ENCODE measurements at regions not wholly inside any gene's neighbourhood (a gene's known extent, or its start where the extent isn't known, plus 50 kb on each side); places are given as distances from the start of the nearest gene placed in this dataset.

DNA sequence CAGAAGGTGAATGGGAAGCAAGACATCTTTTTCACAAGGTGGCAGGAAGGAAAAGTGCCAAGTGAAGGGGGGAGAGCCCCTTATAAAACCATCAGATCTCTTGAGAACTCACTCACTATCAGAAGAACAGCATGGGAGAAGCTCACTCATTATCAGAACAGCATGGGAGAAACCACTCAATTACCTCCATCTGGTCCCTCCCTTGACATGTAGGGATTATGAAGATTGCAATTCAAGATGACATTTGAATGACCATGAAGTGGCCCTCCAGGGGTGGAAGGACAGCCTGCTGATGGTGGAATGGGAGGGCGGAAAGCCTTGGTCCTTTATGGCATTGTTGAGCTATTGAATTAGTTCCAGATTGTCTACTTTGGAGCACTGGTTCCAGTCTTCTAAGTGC lies 413.0 kb upstream of the MEX3C start:
- TF ChIP-seq, protein P1, sequence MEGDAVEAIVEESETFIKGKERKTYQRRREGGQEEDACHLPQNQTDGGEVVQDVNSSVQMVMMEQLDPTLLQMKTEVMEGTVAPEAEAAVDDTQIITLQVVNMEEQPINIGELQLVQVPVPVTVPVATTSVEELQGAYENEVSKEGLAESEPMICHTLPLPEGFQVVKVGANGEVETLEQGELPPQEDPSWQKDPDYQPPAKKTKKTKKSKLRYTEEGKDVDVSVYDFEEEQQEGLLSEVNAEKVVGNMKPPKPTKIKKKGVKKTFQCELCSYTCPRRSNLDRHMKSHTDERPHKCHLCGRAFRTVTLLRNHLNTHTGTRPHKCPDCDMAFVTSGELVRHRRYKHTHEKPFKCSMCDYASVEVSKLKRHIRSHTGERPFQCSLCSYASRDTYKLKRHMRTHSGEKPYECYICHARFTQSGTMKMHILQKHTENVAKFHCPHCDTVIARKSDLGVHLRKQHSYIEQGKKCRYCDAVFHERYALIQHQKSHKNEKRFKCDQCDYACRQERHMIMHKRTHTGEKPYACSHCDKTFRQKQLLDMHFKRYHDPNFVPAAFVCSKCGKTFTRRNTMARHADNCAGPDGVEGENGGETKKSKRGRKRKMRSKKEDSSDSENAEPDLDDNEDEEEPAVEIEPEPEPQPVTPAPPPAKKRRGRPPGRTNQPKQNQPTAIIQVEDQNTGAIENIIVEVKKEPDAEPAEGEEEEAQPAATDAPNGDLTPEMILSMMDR (conservative IDR thresholded peaks at IDR 0.05; ENCODE audit: low read depth, low read length), result no peak
- no peak overlapping the region for H3K4me3 ChIP-seq (ENCODE audit: low read depth, low read length)
- DNase-seq (ENCODE audit: low read depth), result no peak

DNA sequence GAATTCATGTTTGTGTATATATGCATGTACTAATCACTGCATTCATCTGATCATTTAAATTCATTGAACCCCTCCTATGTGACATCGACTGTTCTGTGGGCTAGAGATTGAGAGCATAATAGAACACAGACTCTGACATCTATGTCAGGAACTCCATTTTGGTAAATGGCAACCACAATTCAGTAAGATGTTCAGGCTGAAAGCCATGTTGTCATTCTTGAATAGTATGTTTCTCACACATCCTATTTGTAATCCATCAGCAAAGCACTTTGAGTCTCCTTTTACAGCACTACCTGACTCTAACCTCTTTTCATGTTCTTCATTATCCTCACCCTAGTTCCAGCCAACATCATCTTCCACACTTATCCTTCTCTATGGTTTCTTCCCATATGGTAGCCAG lies 413.8 kb upstream of the MEX3C start:
- H3K4me3 ChIP-seq (ENCODE audit: low read depth, low read length), result no peak overlapping the region
- TF ChIP-seq, protein P1 (conservative IDR thresholded peaks at IDR 0.05; ENCODE audit: low read depth, low read length), result no peak
- no peak for DNase-seq (ENCODE audit: low read depth)

DNA sequence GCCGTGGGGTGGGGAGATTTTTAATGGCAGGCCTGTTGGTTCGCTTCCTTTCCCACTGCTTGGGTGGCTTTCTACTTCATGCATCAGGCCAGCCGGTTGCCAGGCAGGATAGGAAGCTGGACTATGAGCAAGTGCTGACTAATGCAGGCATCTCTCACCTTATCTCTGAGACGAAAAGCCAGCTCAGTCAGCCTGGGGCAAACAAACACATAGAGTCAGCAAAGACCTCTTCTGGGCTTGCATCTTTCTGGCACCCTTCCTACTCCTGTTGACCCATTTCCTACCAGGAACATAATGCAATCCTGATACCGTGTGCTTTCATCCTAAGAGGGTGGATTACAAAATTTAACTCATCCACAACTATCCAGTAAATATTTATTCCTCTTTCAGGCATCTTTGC lies 416.6 kb upstream of the MEX3C start:
- DNase-seq (ENCODE audit: low read depth), result peak; percentile 36
- H3K4me3 ChIP-seq (ENCODE audit: low read depth, low read length), result no peak overlapping the region
- TF ChIP-seq, protein P1 (conservative IDR thresholded peaks at IDR 0.05; ENCODE audit: low read depth, low read length), result no peak

DNA sequence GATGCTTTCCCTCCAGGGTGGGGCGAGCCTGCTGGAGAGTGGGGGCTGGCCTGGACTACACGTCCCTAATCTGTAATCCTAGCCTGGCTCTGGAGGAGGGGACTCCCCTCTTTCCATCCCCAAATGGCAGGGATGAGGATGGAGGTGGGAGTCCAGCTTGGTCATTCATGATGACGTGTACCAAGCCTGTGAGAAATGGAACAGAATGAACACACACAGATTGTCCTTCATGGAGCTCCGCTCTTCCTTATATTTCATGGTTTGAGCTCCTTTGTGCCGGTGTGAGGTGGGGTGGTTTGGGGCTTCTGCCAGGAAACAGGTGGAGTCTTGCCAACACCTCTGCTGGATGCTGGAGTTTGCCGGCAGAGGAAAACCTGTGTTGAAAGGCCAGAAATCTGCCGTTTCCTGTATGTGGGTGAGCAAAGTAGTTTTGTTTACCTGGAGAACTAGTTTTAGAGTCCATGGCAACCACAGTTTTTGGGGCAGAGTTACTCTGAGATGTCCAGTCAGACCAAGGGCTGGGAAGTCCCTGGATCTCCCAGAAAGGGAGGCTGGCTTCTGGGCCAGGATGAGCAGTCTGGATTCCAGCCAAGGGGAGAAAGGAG lies 417.6 kb upstream of the MEX3C start:
- TF ChIP-seq, protein P1 (conservative IDR thresholded peaks at IDR 0.05; ENCODE audit: low read depth, low read length), result no peak
- H3K4me3 ChIP-seq (ENCODE audit: low read depth, low read length), result no peak overlapping the region
- peak; percentile 48 for DNase-seq (ENCODE audit: low read depth)

DNA sequence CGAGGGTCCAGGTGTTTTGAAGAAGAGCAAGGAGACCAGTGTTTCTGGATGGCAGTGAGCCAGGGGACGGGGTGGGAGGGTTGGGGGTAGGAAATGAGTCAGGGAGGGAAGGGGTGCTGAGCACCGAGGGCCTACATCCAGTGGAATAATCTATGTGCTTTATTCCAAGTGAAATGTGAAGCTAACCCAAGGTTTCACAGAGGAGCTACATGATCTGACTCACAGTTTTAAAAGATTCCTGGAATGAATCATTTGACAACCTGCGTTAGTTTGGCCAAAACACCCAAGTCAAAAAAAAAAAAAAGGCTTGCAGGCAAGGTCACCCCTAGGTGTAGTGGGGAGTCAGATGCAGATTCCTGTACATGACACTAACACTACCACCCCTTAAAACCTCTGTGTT lies 419.7 kb upstream of the MEX3C start:
- DNase-seq (ENCODE audit: low read depth), result peak; percentile 26
- no peak overlapping the region for H3K4me3 ChIP-seq (ENCODE audit: low read depth, low read length)
- TF ChIP-seq, protein P1 (conservative IDR thresholded peaks at IDR 0.05; ENCODE audit: low read depth, low read length), result no peak

DNA sequence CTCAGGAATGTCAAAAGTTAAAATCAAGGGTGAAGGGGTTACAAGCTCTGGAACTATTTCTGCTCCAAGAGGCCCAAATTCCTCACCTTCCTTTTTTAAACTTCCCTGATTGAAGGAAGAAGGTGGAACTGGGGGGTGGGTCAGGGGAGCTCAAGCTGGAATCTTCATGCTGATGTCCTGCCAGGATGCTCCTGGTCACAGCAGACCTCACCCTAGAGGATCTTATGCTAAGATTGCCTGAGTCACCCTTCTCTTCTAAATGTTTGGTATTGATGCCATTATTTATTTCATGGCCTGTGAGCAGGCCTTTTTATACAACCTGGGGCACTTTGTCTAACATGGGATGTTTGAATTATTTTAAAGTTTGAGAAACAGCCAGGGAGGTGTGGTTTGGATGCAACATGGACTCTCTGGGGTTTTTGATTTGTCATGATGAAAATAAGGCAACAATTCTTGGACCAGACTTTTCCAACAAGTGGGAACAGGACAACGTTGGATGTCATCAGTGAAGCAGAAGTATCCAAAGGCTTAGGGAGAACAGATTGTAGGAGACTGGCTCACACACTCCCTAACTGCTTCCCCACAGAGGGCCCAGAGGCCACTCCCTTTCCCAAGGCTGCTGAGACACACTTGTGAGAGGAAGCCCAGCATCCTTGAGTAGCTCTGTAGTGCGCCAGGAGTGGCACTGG lies 420.2 kb upstream of the MEX3C start:
- no peak overlapping the region for H3K4me3 ChIP-seq (ENCODE audit: low read depth, low read length)
- no peak for DNase-seq (ENCODE audit: low read depth)
- TF ChIP-seq, protein P1 (conservative IDR thresholded peaks at IDR 0.05; ENCODE audit: low read depth, low read length), result no peak

DNA sequence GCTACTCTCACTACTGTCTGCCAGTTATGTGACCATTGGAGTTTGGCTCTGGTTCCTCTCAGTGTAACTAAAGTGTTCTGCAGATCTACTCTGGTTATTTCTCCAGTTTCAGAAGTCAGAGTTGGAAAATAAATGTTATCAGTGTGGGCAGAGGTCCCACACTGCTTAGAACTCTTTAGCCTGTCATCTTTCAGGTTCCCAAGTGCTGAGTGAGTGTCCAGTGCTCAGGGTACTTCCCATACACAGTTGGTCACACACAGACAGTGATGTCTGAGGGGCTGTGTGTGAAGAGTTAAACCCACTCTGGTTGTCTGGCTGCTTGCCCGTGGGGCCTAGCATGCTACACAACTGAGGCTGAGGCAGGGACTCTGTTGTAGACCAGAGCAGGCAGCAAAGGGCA lies 421.8 kb upstream of the MEX3C start:
- H3K4me3 ChIP-seq (ENCODE audit: low read depth, low read length), result no peak overlapping the region
- TF ChIP-seq, protein P1 (conservative IDR thresholded peaks at IDR 0.05; ENCODE audit: low read depth, low read length), result no peak
- DNase-seq (ENCODE audit: low read depth), result no peak

Data from epithelial cell of proximal tubule (primary cell).